ENCODE measurements at regions not wholly inside any gene's neighbourhood (a gene's known extent, or its start where the extent isn't known, plus 50 kb on each side); places are given as distances from the start of the nearest gene placed in this dataset.

GRCh38 chr15:62296756-62297507 is 131.8 kb upstream of the C2CD4B start:
- TF ChIP-seq POLR2A (IDR thresholded peaks at IDR 0.05), result no peak
- TF ChIP-seq, protein P1, sequence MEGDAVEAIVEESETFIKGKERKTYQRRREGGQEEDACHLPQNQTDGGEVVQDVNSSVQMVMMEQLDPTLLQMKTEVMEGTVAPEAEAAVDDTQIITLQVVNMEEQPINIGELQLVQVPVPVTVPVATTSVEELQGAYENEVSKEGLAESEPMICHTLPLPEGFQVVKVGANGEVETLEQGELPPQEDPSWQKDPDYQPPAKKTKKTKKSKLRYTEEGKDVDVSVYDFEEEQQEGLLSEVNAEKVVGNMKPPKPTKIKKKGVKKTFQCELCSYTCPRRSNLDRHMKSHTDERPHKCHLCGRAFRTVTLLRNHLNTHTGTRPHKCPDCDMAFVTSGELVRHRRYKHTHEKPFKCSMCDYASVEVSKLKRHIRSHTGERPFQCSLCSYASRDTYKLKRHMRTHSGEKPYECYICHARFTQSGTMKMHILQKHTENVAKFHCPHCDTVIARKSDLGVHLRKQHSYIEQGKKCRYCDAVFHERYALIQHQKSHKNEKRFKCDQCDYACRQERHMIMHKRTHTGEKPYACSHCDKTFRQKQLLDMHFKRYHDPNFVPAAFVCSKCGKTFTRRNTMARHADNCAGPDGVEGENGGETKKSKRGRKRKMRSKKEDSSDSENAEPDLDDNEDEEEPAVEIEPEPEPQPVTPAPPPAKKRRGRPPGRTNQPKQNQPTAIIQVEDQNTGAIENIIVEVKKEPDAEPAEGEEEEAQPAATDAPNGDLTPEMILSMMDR (IDR thresholded peaks at IDR 0.05), result no peak
